ENCODE measurements at regions not wholly inside any gene's neighbourhood (a gene's known extent, or its start where the extent isn't known, plus 50 kb on each side); places are given as distances from the start of the nearest gene placed in this dataset.

GRCh38 chr14:54335569-54336155 is 61.1 kb upstream of the CDKN3 start:
- Histone ChIP-seq H4K20me1 (ENCODE audit: insufficient read depth, low read length) (no peaks in the 10 kb centered on the region), H2AK9ac (replicated peaks; ENCODE audit: low read depth, low read length, poor library complexity) (no peak overlapping the region), H3K18ac (ENCODE audit: low read depth, low read length) (no peak overlapping the region), H2AFZ (replicated peaks; ENCODE audit: low read length, poor library complexity) (no peak overlapping the region), H2BK15ac (ENCODE audit: low read depth, low read length) (no peak overlapping the region), H3K27ac (ENCODE audit: insufficient read depth, low read length) (no peak overlapping the region), H3K23ac (ENCODE audit: low read depth, low read length) (no peak overlapping the region), H4K8ac (ENCODE audit: low read depth in 2 of 2, low read length in 2 of 2) (no peak overlapping the region), H3K56ac (ENCODE audit: extremely low read depth, insufficient read depth, low read length) (no peak overlapping the region), H2BK5ac (ENCODE audit: low read depth, low read length, poor library complexity, severe bottlenecking) (no peak overlapping the region), H3K4me2 (ENCODE audit: low read depth, low read length) (no peak overlapping the region), H3K4me1 (ENCODE audit: control insufficient read depth, insufficient read depth, low read length) (no peaks in the 10 kb centered on the region), H3K9me3 (ENCODE audit: control insufficient read depth, insufficient read depth, low read length) (no peaks in the 10 kb centered on the region), H4K5ac (ENCODE audit: low read depth, low read length) (no peak overlapping the region), H3K9me1 (ENCODE audit: insufficient read depth, low read length) (no peaks in the 10 kb centered on the region), H3K4ac (ENCODE audit: low read depth, low read length) (no peak overlapping the region), H2AK5ac (ENCODE audit: low read depth, low read length) (no peak overlapping the region), H3K4me3 (ENCODE audit: insufficient read depth, low read depth, low read length) (no peak overlapping the region), H3K27me3 (ENCODE audit: control insufficient read depth, insufficient read depth, low read length) (peaks cover 9% of the 10 kb centered on the region), H3K36me3 (ENCODE audit: control insufficient read depth, insufficient read depth, low read length) (no peaks in the 10 kb centered on the region), H3K9ac (ENCODE audit: low read depth, low read length) (no peak overlapping the region), H4K91ac (ENCODE audit: insufficient read depth, low read depth, low read length) (no peak overlapping the region), H2BK20ac (ENCODE audit: low read depth, low read length) (no peak overlapping the region), H3K14ac (replicated peaks; ENCODE audit: low read depth, low read length) (no peak overlapping the region), H3K79me1 (ENCODE audit: low read depth in 1 of 2, low read length in 2 of 2) (no peaks in the 10 kb centered on the region), H2BK120ac (ENCODE audit: low read depth, low read length) (no peak overlapping the region)
- intact Hi-C loops (cut with micrococcal nuclease): loop anchor here (10.0 kb wide), 1 partner anchor 691 kb away; no protein-coding TSS in a partner anchor
- no CpG with 5 or more reads among the region's 2 CpGs for WGBS, 2 experiments (ENCODE audit: extremely low coverage in 2 of 2, insufficient read length in 1 of 2)
- no peak for TF ChIP-seq CHD1 (IDR thresholded peaks at IDR 0.05; ENCODE audit: low read depth, low read length)
- no peak for TF ChIP-seq BHLHE40 (IDR thresholded peaks at IDR 0.05; ENCODE audit: low read depth, low read length)
- TF ChIP-seq USF2 (IDR thresholded peaks at IDR 0.05; ENCODE audit: low read depth, low read length): no peak
- TF ChIP-seq NFE2L2 (IDR thresholded peaks at IDR 0.05; ENCODE audit: low read depth, low read length): peak; percentile 87
- peak; percentile 57 for TF ChIP-seq MAFK (IDR thresholded peaks at IDR 0.05; ENCODE audit: low read depth, low read length)
- TF ChIP-seq RCOR1 (IDR thresholded peaks at IDR 0.05; ENCODE audit: insufficient replicate concordance, low read length): no peak
- ATAC-seq (ENCODE audit: low read depth) (no peak), DNase-seq (no peak)
- ChIA-PET CTCF (no interaction called here), POLR2A (ENCODE audit: unreplicated experiment) (no interaction called here)
- in situ Hi-C loops (cut with MboI; ENCODE audit: low sequenced_read_pairs): loop anchor here (10.0 to 25.0 kb wide), 2 partner anchors 898 to 1041 kb away; no protein-coding TSS in a partner anchor
- dilution Hi-C loops (cut with HindIII; ENCODE audit: low sequenced_read_pairs, unreplicated experiment): no loop called here
- no TSS peak for BruUV-seq (replicated peaks)
